ENCODE measurements at regions not wholly inside any gene's neighbourhood (a gene's known extent, or its start where the extent isn't known, plus 50 kb on each side); places are given as distances from the start of the nearest gene placed in this dataset.

DNA sequence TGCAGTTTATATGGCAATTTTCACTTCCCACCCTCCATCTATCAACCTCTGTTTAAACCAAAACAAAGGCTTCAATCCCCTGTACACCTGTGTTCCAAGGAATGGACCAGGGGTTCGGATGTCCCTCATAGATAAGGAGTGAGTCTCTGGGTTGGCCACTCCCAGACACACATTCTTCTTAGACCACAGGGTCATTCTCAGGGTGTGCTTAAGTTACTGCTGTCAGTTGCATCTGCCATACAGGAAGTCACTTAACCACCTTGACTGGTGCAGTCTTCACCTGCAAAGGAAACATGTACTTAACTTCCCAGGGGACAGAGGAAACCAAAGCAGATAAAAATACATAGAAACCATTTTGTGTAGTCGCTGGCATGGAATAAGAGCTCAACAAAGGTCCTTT, 151.0 kb upstream of the NDUFV2 start:
- Histone ChIP-seq H3K4me2 (ENCODE audit: low read length) (peak overlapping the region; percentile 85), H3K27ac (ENCODE audit: low read depth, low read length) (peak overlapping the region; percentile 74), H3K9me3 (ENCODE audit: control insufficient read depth, insufficient read depth, low read length) (peaks cover 9% of the 10 kb centered on the region; the same call in 1 of the 2 replicates), H3F3A (ENCODE audit: control insufficient read depth, insufficient read depth) (no peaks in the 10 kb centered on the region), H3K4me1 (ENCODE audit: control insufficient read depth, low read length) (peaks cover 77% of the 10 kb centered on the region), H3K36me3 (ENCODE audit: control insufficient read depth, low read length) (no peaks in the 10 kb centered on the region; the same call in 1 of the 2 replicates), H4K20me1 (ENCODE audit: control insufficient read depth, insufficient read depth, low read depth, low read length) (no peaks in the 10 kb centered on the region), H3K9me2 (replicated peaks; ENCODE audit: control insufficient read depth, low read length) (no peaks in the 10 kb centered on the region), H3K79me2 (ENCODE audit: control insufficient read depth, low read length) (no peaks in the 10 kb centered on the region), H3K4me3 (ENCODE audit: low read length) (peak overlapping the region; percentile 62), H3K27me3 (ENCODE audit: control insufficient read depth, low read length) (no peaks in the 10 kb centered on the region)
- TF ChIP-seq EZH2phosphoT487 (IDR thresholded peaks at IDR 0.05; ENCODE audit: borderline replicate concordance, low read length) = no peak
- TF ChIP-seq, protein P1, sequence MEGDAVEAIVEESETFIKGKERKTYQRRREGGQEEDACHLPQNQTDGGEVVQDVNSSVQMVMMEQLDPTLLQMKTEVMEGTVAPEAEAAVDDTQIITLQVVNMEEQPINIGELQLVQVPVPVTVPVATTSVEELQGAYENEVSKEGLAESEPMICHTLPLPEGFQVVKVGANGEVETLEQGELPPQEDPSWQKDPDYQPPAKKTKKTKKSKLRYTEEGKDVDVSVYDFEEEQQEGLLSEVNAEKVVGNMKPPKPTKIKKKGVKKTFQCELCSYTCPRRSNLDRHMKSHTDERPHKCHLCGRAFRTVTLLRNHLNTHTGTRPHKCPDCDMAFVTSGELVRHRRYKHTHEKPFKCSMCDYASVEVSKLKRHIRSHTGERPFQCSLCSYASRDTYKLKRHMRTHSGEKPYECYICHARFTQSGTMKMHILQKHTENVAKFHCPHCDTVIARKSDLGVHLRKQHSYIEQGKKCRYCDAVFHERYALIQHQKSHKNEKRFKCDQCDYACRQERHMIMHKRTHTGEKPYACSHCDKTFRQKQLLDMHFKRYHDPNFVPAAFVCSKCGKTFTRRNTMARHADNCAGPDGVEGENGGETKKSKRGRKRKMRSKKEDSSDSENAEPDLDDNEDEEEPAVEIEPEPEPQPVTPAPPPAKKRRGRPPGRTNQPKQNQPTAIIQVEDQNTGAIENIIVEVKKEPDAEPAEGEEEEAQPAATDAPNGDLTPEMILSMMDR (IDR thresholded peaks at IDR 0.05; ENCODE audit: low read depth, low read length, poor library complexity, severe bottlenecking) = no peak

DNA sequence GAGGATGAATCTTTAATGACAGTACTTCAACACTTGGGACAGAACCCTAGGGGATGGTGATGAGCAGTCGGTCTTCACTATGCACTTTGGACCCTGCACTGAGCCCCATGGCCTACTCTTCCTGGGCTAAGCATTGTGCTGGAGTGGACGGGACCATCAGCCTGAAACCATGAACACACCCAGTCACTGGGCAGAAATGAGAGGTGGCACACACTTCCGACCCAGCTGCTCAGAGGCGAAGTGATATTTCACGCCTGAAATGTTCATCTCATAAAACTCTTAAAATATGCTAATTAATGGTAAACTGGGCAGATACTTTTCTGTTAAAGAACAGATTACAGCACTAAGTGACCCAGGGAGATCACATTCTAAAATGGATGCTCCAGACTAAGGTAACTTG, 150.3 kb upstream of the NDUFV2 start:
- Histone ChIP-seq H3K4me1 (ENCODE audit: control insufficient read depth, low read length) (peaks cover 82% of the 10 kb centered on the region), H3K27me3 (ENCODE audit: control insufficient read depth, low read length) (no peaks in the 10 kb centered on the region), H3K36me3 (ENCODE audit: control insufficient read depth, low read length) (no peaks in the 10 kb centered on the region; the same call in 1 of the 2 replicates), H3K4me3 (ENCODE audit: low read length) (peak overlapping the region; percentile 62), H3F3A (ENCODE audit: control insufficient read depth, insufficient read depth) (no peaks in the 10 kb centered on the region), H4K20me1 (ENCODE audit: control insufficient read depth, insufficient read depth, low read depth, low read length) (no peaks in the 10 kb centered on the region), H3K4me2 (ENCODE audit: low read length) (peak overlapping the region; percentile 85), H3K27ac (ENCODE audit: low read depth, low read length) (peak overlapping the region; percentile 74), H3K79me2 (ENCODE audit: control insufficient read depth, low read length) (no peaks in the 10 kb centered on the region), H3K9me3 (ENCODE audit: control insufficient read depth, insufficient read depth, low read length) (peaks cover 9% of the 10 kb centered on the region; the same call in 1 of the 2 replicates), H3K9me2 (replicated peaks; ENCODE audit: control insufficient read depth, low read length) (no peaks in the 10 kb centered on the region)
- TF ChIP-seq, protein P1 (IDR thresholded peaks at IDR 0.05; ENCODE audit: low read depth, low read length, poor library complexity, severe bottlenecking) = no peak
- TF ChIP-seq EZH2phosphoT487 (IDR thresholded peaks at IDR 0.05; ENCODE audit: borderline replicate concordance, low read length) = no peak

DNA sequence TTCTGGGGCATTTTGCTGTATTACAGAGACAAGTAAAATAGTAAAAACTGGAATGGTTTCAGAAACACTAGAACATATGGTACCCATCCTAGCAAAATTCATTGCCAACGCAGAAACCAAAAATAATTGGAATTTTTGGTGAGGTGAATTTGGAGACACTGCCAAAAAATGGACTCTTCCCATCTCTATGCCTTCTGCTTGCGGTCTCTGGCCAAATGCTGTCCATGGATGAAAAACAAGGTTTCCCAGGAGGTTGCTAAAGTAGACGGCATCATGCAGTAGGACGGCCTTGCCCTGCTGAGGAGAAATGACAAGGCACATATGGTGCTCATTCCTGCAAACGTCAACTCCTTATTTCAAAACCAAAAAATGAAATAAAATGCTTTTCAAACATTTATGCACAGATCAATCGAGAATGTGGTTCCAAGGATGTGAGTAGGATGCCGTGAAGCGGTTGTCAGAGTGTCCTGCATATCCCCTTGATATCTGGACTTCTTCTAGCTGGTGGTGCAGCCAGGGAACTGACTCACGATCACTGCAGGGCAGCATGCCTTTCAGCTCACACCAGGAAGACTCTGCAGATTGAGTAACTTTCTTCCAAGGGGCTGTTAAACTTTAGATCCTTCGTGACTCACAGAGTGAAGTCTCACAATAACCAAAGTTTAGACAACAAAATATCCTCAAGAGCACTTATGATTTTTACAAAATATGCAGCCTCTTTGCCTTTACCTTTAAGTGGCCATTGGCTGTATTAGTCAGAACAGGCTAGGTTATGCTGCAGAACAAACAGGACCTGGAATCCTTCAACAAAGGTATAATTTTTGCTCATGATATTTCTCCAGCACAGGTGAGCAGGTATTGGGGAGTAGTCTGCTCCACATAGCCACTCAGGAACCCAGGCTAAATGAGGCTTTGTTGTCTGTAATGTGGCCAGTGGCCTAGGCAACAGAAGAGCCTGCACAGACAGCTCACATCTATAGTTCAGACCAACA, 149.4 kb upstream of the NDUFV2 start:
- Histone ChIP-seq H3K27ac (ENCODE audit: low read depth, low read length) (no peak overlapping the region), H3K4me3 (ENCODE audit: low read length) (no peak overlapping the region), H4K20me1 (ENCODE audit: control insufficient read depth, insufficient read depth, low read depth, low read length) (no peaks in the 10 kb centered on the region), H3K27me3 (ENCODE audit: control insufficient read depth, low read length) (no peaks in the 10 kb centered on the region), H3K9me2 (replicated peaks; ENCODE audit: control insufficient read depth, low read length) (no peaks in the 10 kb centered on the region), H3K79me2 (ENCODE audit: control insufficient read depth, low read length) (no peaks in the 10 kb centered on the region), H3F3A (ENCODE audit: control insufficient read depth, insufficient read depth) (no peaks in the 10 kb centered on the region), H3K4me1 (ENCODE audit: control insufficient read depth, low read length) (peaks cover 76% of the 10 kb centered on the region), H3K4me2 (ENCODE audit: low read length) (0 out of 2 replicates have a peak overlapping the region, but pooled peaks have one; percentile 85), H3K9me3 (ENCODE audit: control insufficient read depth, insufficient read depth, low read length) (peaks cover 9% of the 10 kb centered on the region; the same call in 1 of the 2 replicates), H3K36me3 (ENCODE audit: control insufficient read depth, low read length) (no peaks in the 10 kb centered on the region; the same call in 1 of the 2 replicates)
- TF ChIP-seq, protein P1 (IDR thresholded peaks at IDR 0.05; ENCODE audit: low read depth, low read length, poor library complexity, severe bottlenecking) = no peak
- no peak for TF ChIP-seq EZH2phosphoT487 (IDR thresholded peaks at IDR 0.05; ENCODE audit: borderline replicate concordance, low read length)
